GM13976 (cell line): ENCODE measurements at regions not wholly inside any gene's neighbourhood (a gene's known extent, or its start where the extent isn't known, plus 50 kb on each side); places are given as distances from the start of the nearest gene placed in this dataset.

Source experiments
- DNase-seq: peaks from one replicate; pipeline ENCODE4 v3.0.0; 2012; ENCODE audit warnings: low spot score
- in situ Hi-C: fragments of 300-500 bp; cut with MboI; formaldehyde crosslinking; loops from one replicate; pipeline ENCODE4 v1.12.0; 2022; ENCODE audit warnings: low sequenced_read_pairs, mixed read lengths, inconsistent platforms; ENCODE audit not compliant: unreplicated experiment
- TF ChIP-seq, protein P1 (sequence below): IDR thresholded peaks from 2 replicates; pipeline ENCODE4 v1.5.1; 2012; ENCODE audit warnings: borderline replicate concordance, mild to moderate bottlenecking; ENCODE audit not compliant: insufficient read depth; ENCODE audit errors: extremely low read depth, missing control alignments, control extremely low read depth

DNA sequence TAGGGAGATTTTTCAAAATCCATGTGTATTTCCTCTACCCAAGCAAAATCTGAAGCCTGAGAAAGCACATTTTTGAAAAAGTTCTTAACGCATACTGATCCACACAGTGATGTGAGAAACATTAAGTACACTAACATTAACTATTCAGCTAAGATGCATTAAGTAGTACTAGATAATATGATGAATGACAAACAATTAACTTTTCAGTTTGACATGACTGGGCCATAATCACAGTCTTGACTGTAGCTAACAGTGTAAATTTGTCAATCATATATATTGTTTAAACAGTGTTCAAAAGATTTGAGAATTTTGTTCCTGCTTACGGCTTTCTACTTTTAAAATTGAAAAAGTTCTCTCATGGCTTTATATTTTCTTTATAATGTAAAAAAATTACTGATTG, 72.0 kb downstream of the CNTN3 start:
- TF ChIP-seq, protein P1, sequence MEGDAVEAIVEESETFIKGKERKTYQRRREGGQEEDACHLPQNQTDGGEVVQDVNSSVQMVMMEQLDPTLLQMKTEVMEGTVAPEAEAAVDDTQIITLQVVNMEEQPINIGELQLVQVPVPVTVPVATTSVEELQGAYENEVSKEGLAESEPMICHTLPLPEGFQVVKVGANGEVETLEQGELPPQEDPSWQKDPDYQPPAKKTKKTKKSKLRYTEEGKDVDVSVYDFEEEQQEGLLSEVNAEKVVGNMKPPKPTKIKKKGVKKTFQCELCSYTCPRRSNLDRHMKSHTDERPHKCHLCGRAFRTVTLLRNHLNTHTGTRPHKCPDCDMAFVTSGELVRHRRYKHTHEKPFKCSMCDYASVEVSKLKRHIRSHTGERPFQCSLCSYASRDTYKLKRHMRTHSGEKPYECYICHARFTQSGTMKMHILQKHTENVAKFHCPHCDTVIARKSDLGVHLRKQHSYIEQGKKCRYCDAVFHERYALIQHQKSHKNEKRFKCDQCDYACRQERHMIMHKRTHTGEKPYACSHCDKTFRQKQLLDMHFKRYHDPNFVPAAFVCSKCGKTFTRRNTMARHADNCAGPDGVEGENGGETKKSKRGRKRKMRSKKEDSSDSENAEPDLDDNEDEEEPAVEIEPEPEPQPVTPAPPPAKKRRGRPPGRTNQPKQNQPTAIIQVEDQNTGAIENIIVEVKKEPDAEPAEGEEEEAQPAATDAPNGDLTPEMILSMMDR = no peak
- in situ Hi-C loops = no loop called here
- no peak for DNase-seq

DNA sequence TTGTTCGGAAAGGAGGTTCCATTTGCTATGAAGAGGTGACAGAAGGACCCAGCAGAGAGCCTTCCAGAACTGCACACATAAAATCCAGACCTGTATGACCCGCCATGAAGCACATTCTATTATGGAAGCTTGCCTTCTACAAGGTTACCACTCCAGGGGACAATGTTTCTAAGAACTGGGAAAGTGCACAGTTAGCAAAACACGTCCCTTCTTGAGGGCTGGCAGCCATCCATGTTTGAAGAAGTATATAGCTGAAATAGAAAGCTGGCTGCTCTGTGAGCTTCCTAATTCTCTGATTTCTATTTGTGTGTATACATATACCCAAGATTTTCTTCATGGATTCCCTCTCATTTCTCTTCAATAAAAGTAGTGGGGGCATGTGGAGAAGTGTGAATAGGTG, 74.6 kb downstream of the CNTN3 start:
- in situ Hi-C loops = no loop called here
- no peak for DNase-seq
- TF ChIP-seq, protein P1 = no peak

DNA sequence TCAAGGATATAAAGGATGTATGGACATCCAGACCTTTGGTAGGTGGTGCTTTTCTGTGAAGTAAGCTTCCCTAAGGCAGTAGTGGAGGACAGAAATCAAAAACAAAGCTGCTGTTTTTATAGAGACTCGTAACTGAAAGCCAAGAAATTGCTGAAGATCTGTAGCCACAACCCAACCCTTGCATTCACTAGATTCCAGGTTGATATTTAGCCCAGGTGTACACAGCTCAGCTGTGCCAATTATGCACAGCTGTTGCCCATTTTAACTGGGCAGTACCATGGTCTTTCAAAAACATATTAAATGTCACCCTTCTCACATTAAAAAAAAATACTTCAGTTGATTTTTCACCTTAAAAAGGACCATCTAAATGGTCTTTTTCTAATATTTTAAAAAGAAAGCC, 75.8 kb downstream of the CNTN3 start:
- TF ChIP-seq, protein P1 = no peak
- no peak for DNase-seq
- in situ Hi-C loops = no loop called here

DNA sequence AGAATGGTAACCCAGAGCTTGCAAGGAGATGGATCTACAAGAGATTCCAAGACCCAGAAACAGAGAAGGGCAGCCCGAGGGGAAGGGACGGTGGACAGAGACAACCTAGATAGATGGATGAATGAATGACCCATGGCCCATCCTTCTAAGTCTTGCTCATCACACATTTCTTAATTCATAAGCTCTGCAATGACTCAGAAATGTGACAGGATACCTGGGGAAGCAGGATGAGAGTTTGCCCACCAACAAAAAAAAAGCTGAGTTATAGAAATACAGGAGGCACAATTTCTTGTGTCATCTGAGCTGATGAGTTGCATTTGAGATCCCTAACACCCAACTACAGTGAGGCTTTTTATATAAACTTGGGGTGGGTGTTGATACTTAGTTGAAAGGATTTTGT, 76.6 kb downstream of the CNTN3 start:
- no peak for DNase-seq
- TF ChIP-seq, protein P1 = no peak
- in situ Hi-C loops = no loop called here

DNA sequence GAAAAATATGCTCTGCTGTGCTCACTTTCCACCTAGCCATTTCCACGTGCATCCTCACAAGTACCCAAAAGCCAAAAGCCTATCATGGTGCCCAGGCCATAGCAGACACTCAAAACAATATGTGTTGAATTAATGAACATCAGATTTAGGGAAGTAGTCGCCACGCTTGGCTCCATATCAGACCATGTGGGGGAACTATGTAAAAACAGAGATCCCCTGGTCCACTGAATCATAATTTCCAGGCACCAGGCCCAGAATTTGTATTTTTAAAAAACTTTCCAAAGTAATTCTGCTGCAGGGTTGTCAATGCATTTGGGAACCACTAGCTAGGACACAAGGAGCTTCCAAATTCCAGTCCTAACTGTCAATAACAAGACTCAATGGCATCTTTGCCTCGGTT, 77.3 kb downstream of the CNTN3 start:
- TF ChIP-seq, protein P1 = no peak
- in situ Hi-C loops = no loop called here
- no peak for DNase-seq

DNA sequence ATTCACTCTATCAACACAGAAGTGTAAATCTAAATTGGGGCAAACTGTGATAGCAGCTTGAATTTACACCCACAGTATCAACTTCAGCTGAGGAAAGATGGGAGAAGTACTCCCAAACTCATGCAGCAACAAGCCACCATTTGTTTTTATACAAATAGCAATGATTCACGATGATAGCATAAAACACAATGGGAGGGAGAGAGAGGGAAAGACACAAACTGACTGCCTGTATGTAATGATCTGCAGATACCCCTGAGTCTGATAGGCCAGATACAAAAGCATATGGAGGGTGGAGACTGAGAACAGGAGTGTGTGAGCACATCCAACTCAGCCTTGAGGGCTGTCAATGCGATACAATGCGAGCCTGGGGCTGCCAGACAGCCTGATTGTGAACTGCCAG, 79.2 kb downstream of the CNTN3 start:
- in situ Hi-C loops = no loop called here
- TF ChIP-seq, protein P1 = no peak

DNA sequence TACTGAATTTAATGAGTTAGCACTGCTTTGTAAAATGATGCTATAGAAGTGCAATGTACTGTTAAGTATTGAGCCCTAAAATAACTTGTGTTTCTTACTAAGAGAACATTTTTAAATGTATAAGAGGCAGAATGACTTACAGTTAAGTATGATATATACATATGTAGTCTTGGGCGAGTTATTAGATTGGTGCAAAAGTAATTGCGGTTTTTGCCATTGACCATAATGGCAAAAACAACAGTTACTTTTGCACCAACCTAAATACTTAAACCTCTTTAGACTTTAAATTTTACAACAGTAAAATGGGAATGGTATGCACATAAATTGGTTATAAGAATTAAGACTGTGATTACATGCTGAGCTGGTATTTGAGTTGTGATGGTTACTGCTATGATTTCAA, 79.8 kb downstream of the CNTN3 start:
- in situ Hi-C loops = no loop called here
- DNase-seq = no peak
- TF ChIP-seq, protein P1 = no peak

More for the DNA sequence above, 79.2 kb downstream of the CNTN3 start:
- DNase-seq = no peak
